Superior temporal gyrus (tissue), 1 donor: ENCODE measurements at regions not wholly inside any gene's neighbourhood (a gene's known extent, or its start where the extent isn't known, plus 50 kb on each side); places are given as distances from the start of the nearest gene placed in this dataset.
"Not testable (repeated sequence)": the region's sequence is repeated elsewhere in the genome, so short reads cannot be mapped to it uniquely, and the experiment has no call there.

Experiments
- DNase-seq: peaks from one replicate; pipeline ENCODE4 v3.0.0-alpha.2; 2016; ENCODE audit errors: extremely low spot score

GRCh38 chr2:242004223-242004901 is 134.8 kb downstream of the RTP5 start:
- DNase-seq, result no peak

DNA sequence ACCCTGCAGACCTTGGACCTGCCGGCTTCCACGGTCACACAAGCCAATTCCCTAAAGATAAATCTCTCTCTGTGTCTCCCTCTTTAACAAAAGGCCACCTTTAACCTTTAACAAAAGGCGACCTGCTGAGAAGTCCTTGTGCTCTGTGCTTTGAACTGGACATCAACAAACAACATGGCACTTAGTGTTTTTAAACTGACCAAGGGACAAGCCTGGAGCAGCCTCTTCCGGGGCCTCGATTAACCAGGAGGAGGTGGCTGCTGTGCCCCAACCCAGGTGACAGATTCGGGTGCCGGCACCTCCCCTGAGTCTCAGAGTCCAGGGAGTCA is 135.3 kb downstream of the RTP5 start:
- DNase-seq, result no peak

GRCh38 chr2:242006091-242006634 is 136.6 kb downstream of the RTP5 start:
- DNase-seq, result not testable (repeated sequence)

DNA sequence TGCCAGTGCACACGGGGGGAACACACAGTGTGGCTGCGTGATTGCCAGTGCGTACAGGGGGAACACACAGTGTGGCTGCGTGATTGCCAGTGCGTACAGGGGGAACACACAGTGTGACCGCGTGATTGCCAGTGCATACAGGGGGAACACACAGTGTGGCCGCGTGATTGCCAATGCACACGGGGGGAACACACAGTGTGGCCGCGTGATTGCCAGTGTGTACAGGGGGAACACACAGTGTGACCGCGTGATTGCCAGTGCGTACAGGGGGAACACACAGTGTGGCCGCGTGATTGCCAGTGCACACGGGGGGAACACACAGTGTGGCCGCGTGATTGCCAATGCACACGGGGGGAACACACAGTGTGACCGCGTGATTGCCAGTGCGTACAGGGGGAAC is 139.4 kb downstream of the RTP5 start:
- DNase-seq, result not testable (repeated sequence)

DNA sequence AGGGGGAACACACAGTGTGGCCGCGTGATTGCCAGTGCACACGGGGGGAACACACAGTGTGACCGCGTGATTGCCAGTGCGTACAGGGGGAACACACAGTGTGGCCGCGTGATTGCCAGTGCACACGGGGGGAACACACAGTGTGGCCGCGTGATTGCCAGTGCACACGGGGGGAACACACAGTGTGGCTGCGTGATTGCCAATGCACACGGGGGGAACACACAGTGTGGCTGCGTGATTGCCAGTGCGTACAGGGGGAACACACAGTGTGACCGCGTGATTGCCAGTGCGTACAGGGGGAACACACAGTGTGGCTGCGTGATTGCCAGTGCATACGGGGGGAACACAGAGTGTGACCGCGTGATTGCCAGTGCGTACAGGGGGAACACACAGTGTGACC is 140.3 kb downstream of the RTP5 start:
- DNase-seq, result not testable (repeated sequence)

- not testable (repeated sequence) for DNase-seq
Observed at GRCh38 chr2:242010252-242011166, 141.0 kb downstream of the RTP5 start.

- no peak for DNase-seq
Observed at GRCh38 chr2:242011167-242011513, 141.6 kb downstream of the RTP5 start.

GRCh38 chr2:242011516-242011915 is 142.0 kb downstream of the RTP5 start:
- DNase-seq, result no peak

GRCh38 chr2:242011991-242012764 is 142.6 kb downstream of the RTP5 start:
- DNase-seq, result no peak

- no peak for DNase-seq
Observed at GRCh38 chr2:242012956-242013764, 143.6 kb downstream of the RTP5 start.

DNA sequence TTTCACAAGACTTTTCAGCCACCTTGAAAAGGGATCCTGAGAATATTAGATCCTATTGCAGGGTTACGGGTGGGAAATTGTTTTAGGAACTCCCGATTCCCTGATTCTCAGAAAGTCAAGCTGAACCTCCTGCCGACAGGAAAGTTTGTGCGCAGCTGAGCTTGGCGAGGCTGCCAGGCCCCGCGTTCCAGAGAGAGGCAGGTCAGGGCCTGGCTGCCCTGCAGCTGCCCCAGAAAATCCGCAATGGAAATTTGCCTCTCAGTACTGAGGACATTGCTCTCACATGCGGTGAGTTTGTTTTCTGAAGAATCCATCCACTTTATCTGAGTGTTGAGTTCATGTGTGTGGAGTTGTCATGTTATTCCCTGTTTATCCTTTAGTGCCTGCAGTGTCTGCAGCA is 144.2 kb downstream of the RTP5 start:
- DNase-seq, result no peak

GRCh38 chr2:242015108-242016065 is 145.9 kb downstream of the RTP5 start:
- DNase-seq, result no peak

- no peak for DNase-seq
Observed at GRCh38 chr2:242017086-242017485, 147.6 kb downstream of the RTP5 start.

- DNase-seq, result not testable (repeated sequence)
Observed at GRCh38 chr2:242018416-242018815, 148.9 kb downstream of the RTP5 start.

- no peak for DNase-seq
Observed at GRCh38 chr2:242019344-242019743, 149.8 kb downstream of the RTP5 start.

GRCh38 chr2:242020196-242021004 is 150.9 kb downstream of the RTP5 start:
- peak; percentile 35 for DNase-seq

DNA sequence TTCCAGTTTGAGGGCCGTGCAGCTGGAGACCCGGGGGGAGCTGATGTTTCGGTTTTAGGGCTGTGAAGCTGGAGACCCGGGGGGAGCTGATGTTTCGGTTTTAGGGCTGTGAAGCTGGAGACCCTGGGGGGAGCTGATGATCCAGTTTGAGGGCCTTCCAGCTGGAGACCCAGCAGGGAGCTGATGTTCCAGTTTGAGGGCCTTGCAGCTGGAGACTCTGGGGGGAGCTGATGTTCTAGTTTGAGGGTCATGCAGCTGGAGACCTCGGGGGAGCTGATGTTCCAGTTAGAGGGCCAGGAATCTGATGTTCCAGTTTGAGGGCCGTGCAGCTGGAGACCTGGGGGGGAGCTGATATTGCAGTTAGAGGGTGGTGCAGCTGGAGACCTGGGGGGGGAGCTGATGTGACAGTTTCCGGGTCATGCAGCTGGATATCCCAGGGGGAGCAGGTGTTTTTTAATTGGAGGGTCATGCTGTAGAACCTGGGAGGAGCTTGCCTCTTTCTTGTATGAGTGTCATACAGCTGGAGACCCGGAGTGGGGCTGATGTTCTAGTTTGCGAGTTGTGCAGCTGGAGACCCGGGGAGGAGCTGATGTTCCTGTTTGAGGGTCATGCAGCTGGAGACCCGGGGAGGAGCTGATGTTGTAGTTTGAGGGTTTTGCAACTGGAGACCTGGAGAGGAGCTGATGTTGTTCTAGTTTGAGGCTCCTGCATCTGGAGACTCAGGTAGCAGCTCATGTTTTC is 153.2 kb downstream of the RTP5 start:
- no peak for DNase-seq

DNA sequence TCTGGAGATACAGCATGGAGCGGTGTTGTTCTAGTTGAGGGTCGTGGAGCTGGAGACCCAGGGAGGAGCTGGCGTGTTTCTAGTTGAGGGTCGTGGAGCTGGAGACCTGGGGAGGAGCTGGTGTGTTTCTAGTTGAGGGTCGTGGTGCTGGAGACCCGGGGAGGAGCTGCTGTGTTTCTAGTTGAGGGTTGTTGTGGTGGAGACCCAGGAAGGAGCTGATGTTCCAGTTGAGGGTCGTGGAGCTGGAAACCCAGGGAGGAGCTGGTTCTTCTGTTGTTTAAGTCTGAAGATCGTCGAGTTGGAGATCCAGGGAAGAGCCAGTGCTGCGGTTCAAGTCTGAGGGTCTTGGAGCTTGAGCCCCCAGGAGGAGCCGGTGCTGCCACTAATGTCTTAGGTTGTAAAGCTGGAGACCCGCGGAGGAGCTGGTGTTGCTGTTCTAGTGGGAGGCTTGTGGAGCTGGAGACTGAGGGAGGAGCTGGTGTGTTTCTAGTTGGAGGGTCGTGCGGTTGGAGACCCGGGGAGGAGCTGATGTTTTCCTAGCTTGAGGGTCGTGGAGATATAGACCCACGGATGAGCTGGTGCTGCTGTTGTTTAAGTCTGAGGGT is 155.3 kb downstream of the RTP5 start:
- DNase-seq, result no peak
